DOHH2 (cell line): ENCODE measurements at regions not wholly inside any gene's neighbourhood (a gene's known extent, or its start where the extent isn't known, plus 50 kb on each side); places are given as distances from the start of the nearest gene placed in this dataset.

Source experiments
- H3F3A ChIP-seq: fragments of 200-600 bp; sonication (generic), shearing (Covaris generic); 2 replicates; pipeline ENCODE4 v1.6.0; 2016; ENCODE audit warnings: antibody characterized with exemption, mild to moderate bottlenecking; ENCODE audit not compliant: control insufficient read depth, insufficient read depth
- H3K27ac ChIP-seq: fragments of 200-600 bp; sonication (generic); 2 replicates; pipeline ENCODE4 v1.5.1; 2014; ENCODE audit warnings: low read depth, mild to moderate bottlenecking, low read length, moderate library complexity
- H3K27me3 ChIP-seq: fragments of 200-600 bp; sonication (generic); 2 replicates; pipeline ENCODE4 v1.6.1; 2014; ENCODE audit warnings: mild to moderate bottlenecking, low read length, mixed read lengths; ENCODE audit not compliant: control insufficient read depth
- H3K36me3 ChIP-seq: fragments of 200-600 bp; sonication (generic); 2 replicates; pipeline ENCODE4 v1.6.1; 2014; ENCODE audit warnings: mild to moderate bottlenecking, low read length, moderate library complexity, mixed read lengths; ENCODE audit not compliant: control insufficient read depth
- H3K4me1 ChIP-seq: fragments of 200-600 bp; sonication (generic); 2 replicates; pipeline ENCODE4 v1.6.1; 2014; ENCODE audit warnings: mild to moderate bottlenecking, low read length, mixed read lengths; ENCODE audit not compliant: control insufficient read depth
- H3K4me2 ChIP-seq: fragments of 200-600 bp; sonication (generic); 2 replicates; pipeline ENCODE4 v1.6.0; 2014; ENCODE audit warnings: mild to moderate bottlenecking, low read length, moderate library complexity
- H3K4me3 ChIP-seq: fragments of 200-600 bp; sonication (generic); 2 replicates; pipeline ENCODE4 v1.5.1; 2014; ENCODE audit warnings: mild to moderate bottlenecking, low read length, mixed read lengths
- H3K79me2 ChIP-seq: fragments of 200-600 bp; sonication (generic); 2 replicates; pipeline ENCODE4 v1.6.1; 2014; ENCODE audit warnings: mild to moderate bottlenecking, low read length, mixed read lengths; ENCODE audit not compliant: control insufficient read depth
- H3K9me2 ChIP-seq: fragments of 200-600 bp; sonication (generic); replicated peaks from 2 replicates; pipeline ENCODE4 v1.6.1; 2014; ENCODE audit warnings: mild to moderate bottlenecking, low read length, mixed read lengths; ENCODE audit not compliant: control insufficient read depth
- H3K9me3 ChIP-seq: fragments of 200-600 bp; sonication (generic); 2 replicates; pipeline ENCODE4 v1.6.1; 2014; ENCODE audit warnings: antibody characterized with exemption, low read length, mixed read lengths; ENCODE audit not compliant: control insufficient read depth, insufficient read depth
- H4K20me1 ChIP-seq: fragments of 200-600 bp; sonication (generic); 2 replicates; pipeline ENCODE4 v1.6.0; 2014; ENCODE audit warnings: low read depth, mild to moderate bottlenecking, antibody characterized with exemption, low read length, moderate library complexity; ENCODE audit not compliant: control insufficient read depth, insufficient read depth
- EZH2phosphoT487 ChIP-seq: fragments of 200-600 bp; sonication (generic); IDR thresholded peaks from 2 replicates; pipeline ENCODE4 v1.6.1; 2017; ENCODE audit warnings: borderline replicate concordance, mild to moderate bottlenecking, antibody characterized with exemption, low read length, moderate library complexity, mixed read lengths
- TF ChIP-seq, protein P1 (sequence below): fragments of 200-600 bp; sonication (generic); IDR thresholded peaks from one replicate; pipeline ENCODE4 v1.5.1; 2014; ENCODE audit warnings: antibody characterized with exemption, mild to moderate bottlenecking, low read depth, low read length; ENCODE audit not compliant: poor library complexity, severe bottlenecking

- Histone ChIP-seq H3K9me2 (no peaks in the 10 kb centered on the region), H3K79me2 (no peaks in the 10 kb centered on the region), H4K20me1 (no peaks in the 10 kb centered on the region), H3F3A (no peaks in the 10 kb centered on the region), H3K27ac (no peak overlapping the region), H3K9me3 (no peaks in the 10 kb centered on the region), H3K4me2 (no peak overlapping the region), H3K36me3 (no peaks in the 10 kb centered on the region), H3K4me1 (no peaks in the 10 kb centered on the region), H3K27me3 (no peaks in the 10 kb centered on the region), H3K4me3 (no peak overlapping the region)
- no peak for TF ChIP-seq EZH2phosphoT487
- TF ChIP-seq, protein P1, sequence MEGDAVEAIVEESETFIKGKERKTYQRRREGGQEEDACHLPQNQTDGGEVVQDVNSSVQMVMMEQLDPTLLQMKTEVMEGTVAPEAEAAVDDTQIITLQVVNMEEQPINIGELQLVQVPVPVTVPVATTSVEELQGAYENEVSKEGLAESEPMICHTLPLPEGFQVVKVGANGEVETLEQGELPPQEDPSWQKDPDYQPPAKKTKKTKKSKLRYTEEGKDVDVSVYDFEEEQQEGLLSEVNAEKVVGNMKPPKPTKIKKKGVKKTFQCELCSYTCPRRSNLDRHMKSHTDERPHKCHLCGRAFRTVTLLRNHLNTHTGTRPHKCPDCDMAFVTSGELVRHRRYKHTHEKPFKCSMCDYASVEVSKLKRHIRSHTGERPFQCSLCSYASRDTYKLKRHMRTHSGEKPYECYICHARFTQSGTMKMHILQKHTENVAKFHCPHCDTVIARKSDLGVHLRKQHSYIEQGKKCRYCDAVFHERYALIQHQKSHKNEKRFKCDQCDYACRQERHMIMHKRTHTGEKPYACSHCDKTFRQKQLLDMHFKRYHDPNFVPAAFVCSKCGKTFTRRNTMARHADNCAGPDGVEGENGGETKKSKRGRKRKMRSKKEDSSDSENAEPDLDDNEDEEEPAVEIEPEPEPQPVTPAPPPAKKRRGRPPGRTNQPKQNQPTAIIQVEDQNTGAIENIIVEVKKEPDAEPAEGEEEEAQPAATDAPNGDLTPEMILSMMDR, result no peak
Measured at GRCh38 chr6:153425536-153425935, 294.5 kb upstream of the RGS17 start.

DNA sequence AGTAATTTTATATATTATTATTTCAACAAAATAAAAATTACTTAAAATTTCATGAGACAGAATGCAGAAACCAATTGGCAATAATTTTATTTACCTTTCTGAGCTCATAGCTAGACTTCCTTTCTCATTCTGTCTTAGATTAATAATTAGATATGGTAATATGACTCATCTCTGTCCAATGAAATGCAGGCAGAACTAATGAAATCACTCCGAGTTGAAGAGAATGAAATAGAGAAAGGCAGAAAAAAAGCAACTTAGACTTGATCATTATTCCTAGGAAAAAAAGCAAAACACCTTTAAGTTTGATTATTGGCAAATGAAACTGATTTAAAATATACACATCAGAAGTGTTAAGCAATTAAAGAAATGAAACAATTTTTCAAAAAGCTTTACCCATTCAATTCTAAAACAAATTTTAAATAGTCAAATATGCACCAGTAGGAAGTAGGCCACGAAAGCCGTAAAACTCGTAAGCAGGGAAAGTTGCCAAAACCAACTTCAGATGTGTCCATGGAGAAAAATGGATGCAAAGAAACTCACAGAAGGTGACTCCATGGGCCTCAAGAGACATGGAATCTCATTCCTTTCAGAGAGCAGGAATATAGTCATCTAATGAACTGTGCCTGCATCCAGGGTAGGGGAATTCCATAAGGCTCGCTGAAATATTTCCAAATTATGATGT is 293.8 kb upstream of the RGS17 start:
- Histone ChIP-seq H3K4me3 (no peak overlapping the region), H3K27me3 (no peaks in the 10 kb centered on the region), H3K4me2 (no peak overlapping the region), H3K27ac (no peak overlapping the region), H3K4me1 (no peaks in the 10 kb centered on the region), H3K9me3 (no peaks in the 10 kb centered on the region), H3K79me2 (no peaks in the 10 kb centered on the region), H3F3A (no peaks in the 10 kb centered on the region), H3K9me2 (no peaks in the 10 kb centered on the region), H4K20me1 (no peaks in the 10 kb centered on the region), H3K36me3 (no peaks in the 10 kb centered on the region)
- no peak for TF ChIP-seq EZH2phosphoT487
- TF ChIP-seq, protein P1, result no peak

DNA sequence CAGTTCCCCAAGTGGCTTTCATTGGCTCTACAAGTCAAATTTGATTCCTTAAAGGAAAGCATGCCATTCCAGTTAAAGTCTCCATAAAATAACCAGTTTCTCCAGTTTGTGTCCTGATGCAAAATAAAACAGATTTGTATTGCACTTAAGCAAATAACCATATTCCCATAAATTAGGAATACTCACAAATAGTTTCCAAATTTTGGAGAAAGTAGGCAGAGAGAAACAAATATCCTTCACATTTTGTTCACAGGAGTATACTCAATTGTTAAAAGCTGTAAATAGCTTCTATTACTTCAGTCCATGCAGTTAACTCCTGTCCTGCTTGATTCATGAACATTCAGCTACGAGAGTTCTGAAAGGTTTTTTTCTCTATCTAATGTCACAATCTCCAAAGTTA is 281.4 kb upstream of the RGS17 start:
- no peak overlapping the region for H3K4me2 ChIP-seq
- H3K79me2 ChIP-seq, result no peaks in the 10 kb centered on the region
- H4K20me1 ChIP-seq, result no peaks in the 10 kb centered on the region
- no peaks in the 10 kb centered on the region for H3K9me2 ChIP-seq
- H3K27ac ChIP-seq, result no peak overlapping the region
- H3K4me1 ChIP-seq, result no peaks in the 10 kb centered on the region
- no peaks in the 10 kb centered on the region for H3K9me3 ChIP-seq
- no peak overlapping the region for H3K4me3 ChIP-seq
- no peaks in the 10 kb centered on the region for H3K27me3 ChIP-seq
- no peaks in the 10 kb centered on the region for H3F3A ChIP-seq
- no peak for TF ChIP-seq EZH2phosphoT487
- TF ChIP-seq, protein P1, result no peak
- no peaks in the 10 kb centered on the region for H3K36me3 ChIP-seq
